GM04503 (cell line): ENCODE measurements at regions not wholly inside any gene's neighbourhood (a gene's known extent, or its start where the extent isn't known, plus 50 kb on each side); places are given as distances from the start of the nearest gene placed in this dataset.
A peak's percentile ranks its signal among the peaks of the same experiment; 100 is the strongest.

ENCODE experiments used
- DNase-seq: peaks from one replicate; pipeline ENCODE4 v3.0.0-alpha.2; 2012; ENCODE audit warnings: low read depth

DNA sequence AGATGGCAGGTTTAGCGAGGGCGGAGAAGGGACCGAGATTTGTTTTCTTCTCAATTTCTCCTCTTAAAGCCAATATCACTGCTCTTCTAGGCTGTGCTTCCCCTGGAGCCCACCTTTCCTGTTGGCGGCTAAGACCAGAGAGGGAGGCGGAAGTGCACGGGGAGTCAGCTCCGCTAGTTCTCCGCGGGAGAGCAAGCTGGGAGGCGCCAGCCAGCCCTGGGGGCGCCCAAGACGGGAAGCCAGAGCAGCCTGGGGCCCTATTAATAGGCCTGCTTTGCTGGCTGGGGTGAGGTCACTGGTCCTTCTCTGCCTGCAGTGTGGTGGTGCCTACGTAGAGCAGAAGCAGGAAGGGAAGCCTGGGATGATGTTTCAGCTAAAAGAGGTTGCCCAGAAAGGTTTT is 61.6 kb downstream of the LSM5 start:
- DNase-seq: no peak

DNA sequence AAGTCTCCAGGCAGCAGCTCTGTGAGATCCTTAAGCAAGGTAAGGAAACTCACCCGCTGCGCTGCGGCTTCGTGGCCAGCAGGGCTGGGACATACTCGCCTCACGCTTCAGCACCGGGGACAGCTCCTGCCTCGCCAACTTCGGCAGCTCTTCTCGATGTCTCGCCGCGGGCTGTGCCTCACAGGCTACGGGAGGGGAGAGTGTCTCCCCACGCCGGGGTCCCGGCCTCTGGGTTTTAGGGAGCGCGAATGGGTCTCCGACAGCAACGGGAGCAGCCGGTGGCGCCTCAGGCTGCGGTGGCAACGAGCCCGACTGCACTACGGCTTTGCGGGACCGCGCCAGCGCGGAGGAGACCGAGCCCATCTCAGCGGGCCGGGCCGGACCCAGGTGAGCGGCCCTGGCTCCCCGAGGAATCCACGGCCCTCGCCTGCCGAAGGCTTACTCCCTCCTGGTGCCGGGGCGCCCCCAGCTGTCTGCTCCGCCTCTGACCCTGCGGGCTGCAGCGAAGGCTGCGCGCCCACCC is 62.4 kb downstream of the LSM5 start:
- DNase-seq: peak; percentile 10

DNA sequence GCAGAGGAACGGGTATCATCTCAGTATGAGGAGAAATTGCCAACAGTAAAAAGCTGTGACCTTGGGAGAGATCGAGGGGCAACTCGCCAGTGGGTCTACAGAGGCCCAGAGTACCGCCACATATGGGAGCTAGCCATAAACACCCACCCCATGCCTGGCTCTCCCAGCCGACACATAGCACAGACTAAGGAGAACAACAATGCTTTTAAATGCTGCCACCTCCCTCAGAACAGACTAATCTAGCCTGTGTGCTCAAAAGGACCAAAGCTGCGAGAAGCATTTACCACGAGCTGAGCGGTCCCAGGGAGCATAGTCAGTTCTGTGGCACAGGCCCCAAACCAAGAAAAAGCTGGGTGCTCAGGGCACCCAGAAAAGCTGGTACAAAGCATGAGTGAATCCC is 73.3 kb downstream of the LSM5 start:
- DNase-seq: no peak

DNA sequence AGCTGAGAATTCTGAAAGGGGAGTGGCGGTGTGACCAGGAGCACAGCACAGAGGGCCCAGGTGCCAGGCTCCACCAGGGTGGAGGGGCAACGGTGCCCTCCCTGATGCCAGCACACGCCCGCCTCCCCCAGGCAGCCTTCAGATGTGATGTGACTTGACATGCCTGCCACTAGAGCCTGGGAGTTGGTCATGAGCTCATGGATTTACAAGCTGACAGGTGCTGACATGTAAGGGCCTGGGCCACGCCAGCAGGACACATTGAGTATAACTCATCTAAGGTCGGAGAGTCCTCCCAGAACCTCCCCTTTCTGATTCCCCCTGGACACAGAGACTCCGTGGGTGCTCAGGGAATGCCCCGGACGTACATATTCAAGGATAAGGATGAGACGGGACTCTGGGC is 74.2 kb downstream of the LSM5 start:
- DNase-seq: no peak

DNA sequence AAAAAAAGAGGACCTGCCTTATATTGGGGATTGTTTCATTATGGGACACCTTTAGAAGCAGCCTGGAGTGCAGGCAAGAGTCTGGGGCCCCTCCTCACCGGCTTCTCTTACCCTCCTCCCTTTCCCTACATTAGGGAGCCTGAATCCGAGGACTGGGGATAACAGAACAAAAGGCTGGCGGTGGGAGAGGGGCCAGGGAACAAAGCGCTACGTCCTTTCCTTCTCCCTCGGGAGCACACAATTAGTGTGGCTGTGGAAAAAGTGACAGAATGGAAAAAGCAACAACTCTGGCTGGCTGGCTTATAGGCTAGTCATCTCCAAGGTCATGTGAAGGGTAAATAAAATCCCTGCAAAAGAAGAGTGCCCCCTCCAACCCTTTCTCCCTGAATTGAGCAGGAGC is 74.7 kb downstream of the LSM5 start:
- DNase-seq: no peak

DNA sequence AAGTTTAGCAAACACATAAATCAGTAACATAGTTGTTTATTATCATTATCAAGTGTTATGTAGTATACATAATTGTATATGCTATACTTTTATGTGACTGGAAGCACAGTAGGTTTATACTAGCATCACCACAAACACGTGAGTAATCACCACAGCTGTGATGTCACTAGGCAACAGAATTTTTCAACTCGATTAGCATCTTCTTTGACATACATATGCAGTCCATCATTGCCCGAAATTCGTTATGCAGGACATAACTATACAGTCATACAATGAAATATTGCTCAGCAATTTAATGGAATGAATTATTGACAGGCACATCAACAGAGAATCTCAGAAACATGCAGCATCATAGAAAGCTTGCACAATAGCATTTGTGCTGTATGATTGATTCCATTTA is 77.7 kb downstream of the LSM5 start:
- DNase-seq: no peak

DNA sequence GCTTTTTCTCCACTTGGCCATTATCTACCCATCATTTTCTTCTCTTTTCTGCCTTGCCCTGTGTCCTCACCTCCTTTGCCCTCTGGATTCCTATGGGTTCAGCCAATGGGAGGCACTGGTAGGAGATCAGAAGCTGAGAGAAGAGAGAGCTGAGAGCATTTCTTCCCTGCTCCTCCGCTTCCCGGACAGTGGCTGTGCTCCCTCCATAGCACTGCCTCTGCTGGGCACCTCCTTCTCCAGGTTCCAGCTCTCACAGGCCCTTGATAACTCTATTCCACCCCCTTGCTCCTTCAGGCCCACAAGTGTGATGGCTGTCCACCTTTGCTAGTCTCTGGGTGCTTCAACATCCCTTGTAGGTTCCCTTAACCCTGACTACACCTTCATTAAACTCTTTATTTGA is 79.6 kb downstream of the LSM5 start:
- no peak for DNase-seq

DNA sequence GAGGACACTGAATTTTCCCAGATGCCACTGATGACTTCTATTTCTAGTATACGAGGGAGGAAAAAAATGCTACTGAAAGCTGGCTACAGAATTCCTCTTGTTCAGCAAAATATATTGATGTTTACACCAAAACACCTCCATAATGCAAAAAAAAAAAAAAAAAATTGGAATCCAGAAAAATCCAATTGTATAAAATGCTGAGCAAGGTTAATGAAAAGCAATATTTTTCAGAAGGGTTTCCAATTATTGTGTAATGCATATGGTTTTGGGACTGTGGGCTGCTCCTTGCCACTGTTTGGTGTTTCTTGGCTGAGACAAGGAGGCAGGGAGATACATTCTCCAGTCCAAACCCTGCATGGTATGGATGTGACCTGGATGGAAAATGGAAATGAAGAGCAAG is 83.8 kb downstream of the LSM5 start:
- no peak for DNase-seq

DNA sequence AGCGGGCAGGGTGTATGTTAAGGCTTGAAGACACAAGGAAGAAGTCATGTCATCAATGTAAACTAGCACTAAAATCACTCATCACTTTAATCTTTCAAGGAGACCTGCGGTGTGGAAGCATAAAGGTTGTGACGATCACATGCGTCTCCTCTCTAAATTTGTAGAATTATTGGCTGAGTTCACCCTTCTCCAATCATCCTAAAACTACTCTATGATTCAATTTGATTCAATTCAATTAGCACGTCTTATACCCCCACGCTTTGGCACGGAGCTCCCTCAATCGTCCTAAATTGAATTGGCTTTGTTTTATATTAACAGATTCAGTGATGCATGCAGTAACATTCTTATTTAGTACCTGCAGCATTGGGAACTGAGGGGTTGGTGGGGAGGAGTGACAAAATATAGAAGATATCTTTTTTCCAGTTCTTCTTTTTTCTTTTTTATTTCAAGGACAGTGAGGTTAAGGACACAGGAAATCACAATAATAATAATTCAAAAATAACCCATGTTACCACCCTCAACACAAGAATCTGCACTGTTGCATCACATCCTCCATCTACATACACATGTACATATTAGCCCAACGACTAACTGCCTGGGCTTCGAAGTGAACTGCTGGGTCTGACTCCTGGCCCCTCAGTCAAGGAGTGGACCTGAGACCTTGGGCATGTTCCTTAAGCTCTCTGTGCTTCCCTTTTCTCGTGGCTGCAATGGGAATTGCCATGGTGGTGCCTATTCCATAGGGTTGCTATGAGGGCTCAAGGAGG is 86.5 kb downstream of the LSM5 start:
- DNase-seq: no peak

DNA sequence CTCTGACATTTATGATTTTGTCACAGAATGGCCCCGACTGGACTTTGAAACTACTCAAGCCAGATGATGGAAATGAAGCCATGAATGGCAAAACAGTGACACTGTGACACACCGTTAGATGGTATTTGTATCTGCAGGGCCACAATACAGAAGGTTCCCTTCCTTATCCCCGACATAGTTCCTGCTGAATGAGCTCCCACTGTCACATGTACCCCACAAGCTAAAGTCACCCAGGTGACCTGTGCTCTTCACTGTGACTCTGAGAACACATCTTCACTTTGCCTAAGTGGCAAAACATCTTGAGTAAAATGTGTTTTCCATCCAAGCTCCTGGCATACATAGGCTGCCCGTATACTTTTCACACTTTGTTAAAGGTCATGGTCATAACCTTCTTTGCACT is 89.5 kb downstream of the LSM5 start:
- DNase-seq: no peak

DNA sequence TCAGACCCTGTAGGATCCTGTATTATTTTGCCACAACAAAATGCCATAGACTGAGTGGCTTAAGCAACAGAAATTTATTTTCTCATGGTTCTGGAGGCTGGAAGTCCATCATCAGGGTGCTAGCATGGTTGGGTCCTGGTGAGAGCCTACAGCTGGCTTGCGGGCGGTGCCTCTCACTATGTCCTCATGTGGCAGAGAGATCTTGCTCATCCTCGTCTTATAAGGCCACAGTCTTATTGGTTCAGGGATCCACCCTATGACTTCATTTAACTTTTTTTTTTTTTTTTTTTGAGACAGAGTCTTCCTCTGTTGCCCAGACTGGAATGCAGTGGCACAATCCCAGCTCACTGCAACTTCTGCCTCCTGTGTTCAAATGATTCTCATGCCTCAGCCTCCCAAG is 90.9 kb downstream of the LSM5 start:
- DNase-seq: no peak

DNA sequence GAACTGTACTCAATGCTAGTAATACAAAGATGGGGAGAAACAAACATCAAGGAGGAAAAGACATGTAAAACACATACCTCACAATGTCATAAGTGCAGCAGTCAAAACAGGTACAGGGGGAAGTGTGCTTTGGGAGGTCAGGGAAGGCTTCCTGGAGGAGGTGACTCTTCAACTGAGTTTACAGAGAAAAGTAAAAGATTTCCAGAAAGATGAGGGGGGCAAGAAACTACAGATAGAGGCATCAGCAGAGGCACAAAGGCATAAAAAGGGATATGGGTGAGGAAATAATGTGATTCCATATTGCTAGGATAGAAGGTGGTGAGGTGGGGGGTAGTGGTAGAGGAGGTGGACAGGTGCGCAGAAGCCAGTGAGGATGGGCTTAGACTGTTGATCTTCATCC is 95.0 kb downstream of the LSM5 start:
- no peak for DNase-seq

DNA sequence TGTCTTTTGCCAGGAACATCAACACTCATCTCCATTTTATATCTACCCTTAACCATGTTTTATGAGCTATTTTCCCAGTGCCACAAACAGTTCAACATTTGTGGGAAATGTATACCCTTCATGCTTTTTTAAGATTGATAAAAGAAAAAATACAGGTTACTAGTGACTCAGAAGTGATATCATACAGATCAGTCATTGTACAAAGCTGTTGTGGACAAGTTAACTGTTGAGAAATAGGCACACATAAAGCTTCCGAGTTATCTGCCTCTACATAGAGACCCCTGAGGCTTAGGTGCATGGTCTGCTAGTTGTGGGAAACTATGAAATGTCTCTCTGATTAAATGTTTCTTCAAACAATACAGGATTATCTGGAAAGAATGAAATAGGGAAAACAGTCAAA is 96.3 kb downstream of the LSM5 start:
- DNase-seq: no peak

DNA sequence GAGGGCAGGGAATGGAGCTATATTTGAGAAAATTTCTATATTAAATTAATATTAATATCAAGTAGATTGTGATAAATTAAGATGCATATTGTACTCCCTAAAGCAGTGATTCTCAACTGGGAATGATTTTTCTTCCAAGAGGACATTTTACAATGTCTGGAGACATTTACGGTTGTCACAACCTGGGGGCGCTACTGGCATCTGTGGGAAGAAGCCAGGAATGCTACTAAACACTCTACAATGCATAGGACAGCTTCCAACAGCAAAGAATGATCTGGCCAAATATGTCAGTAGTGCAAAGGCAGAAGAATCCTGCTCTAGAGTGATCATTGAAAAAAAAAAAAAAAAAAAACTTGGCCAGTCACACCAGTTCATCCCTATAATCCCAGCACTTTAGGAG is 100.0 kb downstream of the LSM5 start:
- DNase-seq: no peak

DNA sequence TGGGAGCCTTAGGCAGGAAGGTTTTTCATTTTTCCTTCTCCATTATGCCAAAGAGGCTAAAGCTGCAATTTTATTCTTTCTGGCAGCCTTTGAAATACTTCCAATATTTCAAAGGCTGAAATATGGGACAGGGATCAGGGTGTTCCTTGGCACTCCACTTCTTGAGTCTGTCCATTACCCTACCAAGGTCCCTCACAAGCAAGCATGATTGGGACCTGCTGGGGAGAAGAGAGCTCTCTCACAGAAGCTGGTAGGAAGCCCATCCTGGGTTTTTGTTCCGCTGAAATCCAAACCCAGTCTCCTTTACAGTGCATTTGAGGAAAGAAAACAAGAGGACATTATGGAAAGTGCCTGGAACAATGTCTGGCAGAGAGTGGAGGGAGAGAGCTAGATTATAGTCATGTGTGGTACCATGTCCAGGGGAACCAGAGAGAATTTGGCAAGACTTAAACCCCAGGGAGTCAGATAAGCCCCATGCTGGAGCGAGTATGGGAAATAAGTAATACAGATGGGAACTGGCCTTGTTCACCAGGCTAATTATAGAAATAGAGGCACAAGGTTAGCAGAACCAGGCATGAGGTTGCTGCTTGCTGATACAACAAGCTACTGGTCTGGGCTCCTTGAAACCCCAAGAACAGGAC is 104.7 kb downstream of the LSM5 start:
- DNase-seq: no peak

DNA sequence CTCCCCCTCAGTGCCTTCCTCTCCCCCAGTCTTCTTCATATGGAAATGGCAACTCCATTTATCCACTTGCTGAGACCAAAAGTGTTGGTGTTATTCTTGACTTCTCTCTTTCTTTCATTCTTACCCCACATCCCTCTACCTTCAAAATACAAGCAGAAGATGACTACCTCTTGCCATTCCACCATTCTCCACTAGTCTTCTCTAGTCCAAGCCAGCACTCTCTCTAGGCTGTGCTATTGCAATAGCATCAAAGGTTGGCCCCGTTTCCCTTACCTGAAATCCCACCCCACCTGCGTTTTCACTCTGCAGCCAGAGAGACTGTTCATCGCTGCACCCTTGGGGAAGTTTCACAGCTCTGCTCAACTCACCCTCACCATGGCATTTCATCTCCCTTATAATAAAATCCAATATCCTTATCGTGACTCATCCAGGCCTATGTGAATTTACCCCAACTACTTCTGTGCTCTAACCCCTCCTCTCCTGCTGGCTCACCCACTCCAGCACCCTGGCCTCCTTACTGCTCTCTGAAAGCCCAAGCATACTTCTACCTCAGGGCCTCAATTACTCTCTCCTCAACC is 109.1 kb downstream of the LSM5 start:
- no peak for DNase-seq

DNA sequence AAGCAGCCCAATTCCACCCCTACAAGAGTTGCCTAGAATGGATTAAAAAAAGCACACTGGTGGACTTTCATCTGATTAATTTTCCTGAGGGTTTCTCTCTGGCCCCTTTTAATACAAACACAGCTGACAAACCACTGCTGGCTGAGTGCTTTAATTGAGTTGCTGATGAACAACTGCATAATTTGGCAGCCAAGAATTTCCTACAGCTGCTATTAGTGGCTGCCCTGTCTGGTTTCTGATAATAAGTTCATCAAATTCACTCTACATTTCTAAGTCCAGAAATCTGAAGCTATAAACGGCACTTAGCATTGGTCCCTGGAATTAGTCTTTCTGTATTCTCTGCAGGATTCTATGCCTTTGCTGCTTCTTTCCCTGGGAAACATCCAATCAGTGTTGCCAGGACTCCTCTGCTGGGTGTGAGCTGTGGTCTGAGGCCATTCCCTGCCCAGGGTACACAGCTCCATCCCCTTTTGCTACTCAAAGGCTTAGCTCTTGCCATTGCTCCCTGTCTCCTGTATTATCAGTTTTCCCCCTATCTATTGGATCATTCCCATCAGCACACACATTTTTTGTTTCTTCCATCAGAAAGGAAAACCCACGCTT is 110.6 kb downstream of the LSM5 start:
- DNase-seq: no peak

DNA sequence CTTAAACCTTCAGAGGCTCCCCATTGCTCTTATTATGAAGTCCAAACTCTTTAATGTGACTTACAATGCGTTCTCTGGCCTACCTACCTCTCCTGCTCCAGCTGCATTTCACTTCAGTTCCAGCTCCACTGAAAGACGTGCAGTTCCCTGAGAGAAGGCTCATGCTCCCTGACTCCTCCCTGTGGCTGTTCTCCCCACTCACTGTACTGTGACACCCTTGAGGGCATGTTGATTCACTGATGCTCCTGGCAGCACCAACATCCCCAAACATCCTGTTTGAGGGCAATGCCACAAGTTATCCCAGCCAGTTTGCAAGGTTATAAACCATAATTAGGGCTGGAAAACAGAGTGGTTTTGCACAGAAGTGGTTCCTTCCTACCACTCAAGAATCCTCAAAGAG is 111.2 kb downstream of the LSM5 start:
- DNase-seq: no peak

DNA sequence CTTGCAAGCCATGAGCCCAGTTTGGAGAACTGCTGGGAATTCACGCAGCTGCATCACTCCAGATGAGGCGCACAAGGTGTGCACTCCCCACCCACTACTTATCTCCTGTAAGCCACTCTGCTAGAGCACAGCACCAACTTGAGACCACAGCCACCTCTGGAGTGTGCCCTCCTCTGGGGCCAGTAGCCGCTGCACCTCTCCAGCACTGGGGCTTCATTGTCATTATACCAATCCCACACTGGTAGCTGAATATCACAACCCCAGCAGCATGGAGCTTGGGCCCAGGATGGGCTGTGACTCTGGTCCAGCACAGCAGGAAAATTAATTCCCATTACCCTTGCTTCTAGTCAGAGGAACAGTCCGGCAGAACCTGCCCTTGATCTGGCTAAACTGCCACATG is 125.6 kb downstream of the LSM5 start:
- no peak for DNase-seq

DNA sequence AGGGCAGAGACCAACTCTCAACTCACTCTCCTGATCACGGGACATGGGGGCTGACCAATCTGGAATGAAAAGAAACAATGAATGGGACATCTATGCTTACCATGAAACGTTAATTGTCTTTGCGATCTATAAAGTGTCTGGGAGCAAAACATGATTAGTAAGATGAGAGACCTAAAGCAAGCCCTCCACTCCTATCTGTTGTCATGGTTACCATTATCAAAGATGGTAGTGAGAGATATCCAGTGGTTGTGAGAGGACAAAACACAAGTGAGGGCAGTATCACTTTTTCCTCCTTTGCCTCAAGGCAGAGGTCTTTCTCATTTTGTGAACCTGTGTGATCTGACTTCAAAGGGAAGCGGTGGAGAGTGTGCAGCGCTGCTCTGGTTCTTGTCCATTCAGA is 130.1 kb downstream of the LSM5 start:
- no peak for DNase-seq

DNA sequence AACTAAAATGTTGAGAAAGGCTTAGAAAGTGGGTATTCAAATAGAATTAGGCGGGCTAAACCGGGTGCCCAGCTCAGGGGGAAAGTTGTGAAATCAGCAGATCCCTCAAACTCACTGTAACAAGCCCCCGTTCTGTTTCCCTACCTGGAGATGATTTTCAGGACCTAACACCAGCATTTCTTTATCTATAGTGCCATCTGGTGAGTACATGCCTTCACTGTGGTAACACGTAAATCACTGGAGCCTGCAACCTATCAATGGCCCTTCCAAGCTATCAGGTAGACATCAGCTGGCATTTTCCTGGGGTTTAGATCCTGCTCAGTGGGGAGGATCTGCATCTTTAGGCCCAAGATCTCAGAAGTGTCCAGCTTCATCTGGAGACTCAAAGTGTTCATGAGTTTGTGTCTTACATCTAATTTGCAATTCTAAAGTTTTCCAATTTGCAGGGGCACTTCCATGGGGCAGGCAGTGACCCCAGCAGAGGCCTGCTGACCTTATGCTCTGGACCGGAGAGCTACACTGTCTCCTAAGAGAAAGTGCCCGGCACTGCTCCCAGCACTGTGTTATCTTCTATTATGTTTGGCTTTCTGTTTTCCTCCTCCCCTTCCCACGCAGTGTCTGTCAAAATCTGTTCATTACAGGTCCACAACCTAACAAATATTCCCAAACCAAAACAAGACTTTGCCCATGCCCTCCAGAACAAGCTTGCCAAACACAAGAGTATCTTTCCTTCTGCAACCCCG is 132.5 kb downstream of the LSM5 start:
- no peak for DNase-seq

DNA sequence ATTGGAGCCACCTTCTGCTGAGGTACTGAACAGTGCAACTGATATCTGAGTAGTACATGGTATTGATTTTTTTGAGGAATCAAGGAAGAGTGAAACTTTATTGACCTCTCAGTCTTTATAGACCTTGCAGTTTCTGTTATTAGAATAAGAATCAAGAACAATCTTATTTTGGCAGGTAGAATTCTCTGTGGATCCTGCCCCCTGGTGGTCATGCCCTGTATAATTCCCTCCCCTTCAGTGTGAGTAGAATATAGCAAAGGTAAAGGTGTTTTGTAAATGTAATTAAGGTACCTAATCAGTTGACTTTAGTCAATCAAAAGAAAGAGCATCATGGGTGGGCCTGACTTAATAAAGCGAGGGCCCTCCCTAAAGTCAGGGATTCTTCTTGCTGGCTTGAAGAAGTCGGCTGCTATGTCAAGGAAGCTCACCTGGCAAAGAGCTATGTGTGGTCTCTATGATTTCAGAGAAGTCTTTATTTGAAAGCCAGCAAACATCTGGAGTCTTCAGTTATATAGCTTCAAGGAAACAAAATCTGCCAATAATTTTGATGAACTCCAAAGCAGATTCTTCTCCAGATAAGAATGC is 142.8 kb downstream of the LSM5 start:
- no peak for DNase-seq
